HEK293 (cell line): ENCODE measurements at regions not wholly inside any gene's neighbourhood (a gene's known extent, or its start where the extent isn't known, plus 50 kb on each side); places are given as distances from the start of the nearest gene placed in this dataset.

Source experiments
- CTCF ChIP-seq: fragments of 450-650 bp; formaldehyde crosslinking; IDR thresholded peaks from 2 replicates; pipeline ENCODE4 v1.5.1; 2016; ENCODE audit warnings: missing biosample characterization, missing genetic modification characterization
- KLF9 ChIP-seq: fragments of 450-650 bp; formaldehyde crosslinking; IDR thresholded peaks from 2 replicates; pipeline ENCODE4 v1.5.1; 2016; ENCODE audit warnings: missing biosample characterization, missing genetic modification characterization, low read depth
- REPIN1 ChIP-seq: fragments of 450-650 bp; formaldehyde crosslinking; IDR thresholded peaks from 2 replicates; pipeline ENCODE4 v1.5.1; 2017; ENCODE audit warnings: missing biosample characterization, missing genetic modification characterization, low read depth
- ZBTB21 ChIP-seq: fragments of 450-650 bp; formaldehyde crosslinking; IDR thresholded peaks from 2 replicates; pipeline ENCODE4 v1.5.1; 2017; ENCODE audit warnings: missing biosample characterization, missing genetic modification characterization
- ZBTB8A ChIP-seq: fragments of 450-650 bp; formaldehyde crosslinking; IDR thresholded peaks from 2 replicates; pipeline ENCODE4 v1.5.1; 2016; ENCODE audit warnings: missing biosample characterization, missing genetic modification characterization
- ZFP3 ChIP-seq: fragments of 450-650 bp; formaldehyde crosslinking; IDR thresholded peaks from 2 replicates; pipeline ENCODE4 v1.5.1; 2016; ENCODE audit warnings: low read depth, missing biosample characterization, missing genetic modification characterization
- ZNF138 ChIP-seq: fragments of 450-650 bp; formaldehyde crosslinking; IDR thresholded peaks from 2 replicates; pipeline ENCODE4 v1.5.1; 2016; ENCODE audit warnings: missing biosample characterization, missing genetic modification characterization, borderline replicate concordance
- ZNF221 ChIP-seq: fragments of 450-650 bp; formaldehyde crosslinking; IDR thresholded peaks from 2 replicates; pipeline ENCODE4 v1.5.1; 2017; ENCODE audit warnings: missing biosample characterization, missing genetic modification characterization, borderline replicate concordance
- ZNF335 ChIP-seq: fragments of 450-650 bp; formaldehyde crosslinking; conservative IDR thresholded peaks from 2 replicates; pipeline ENCODE4 v1.5.1; 2016; ENCODE audit warnings: missing biosample characterization, missing genetic modification characterization
- TF ChIP-seq, protein P1 (sequence below): fragments of 450-650 bp; formaldehyde crosslinking; IDR thresholded peaks from 2 replicates; pipeline ENCODE4 v1.5.1; 2016; ENCODE audit warnings: missing biosample characterization, missing genetic modification characterization
- TF ChIP-seq, protein P2 (sequence below): IDR thresholded peaks from 2 replicates; pipeline ENCODE4 v1.6.1; 2011; ENCODE audit warnings: mild to moderate bottlenecking, low read depth, low read length, borderline replicate concordance

- TF ChIP-seq ZNF335 (tag by site-specific recombination) (no peak), CTCF (no peak), REPIN1 (tag by site-specific recombination) (no peak), ZBTB21 (no peak), KLF9 (no peak), ZNF138 (tag by site-specific recombination) (no peak), ZNF221 (no peak), ZFP3 (tag by site-specific recombination) (no peak), ZBTB8A (no peak)
- TF ChIP-seq, protein P1, sequence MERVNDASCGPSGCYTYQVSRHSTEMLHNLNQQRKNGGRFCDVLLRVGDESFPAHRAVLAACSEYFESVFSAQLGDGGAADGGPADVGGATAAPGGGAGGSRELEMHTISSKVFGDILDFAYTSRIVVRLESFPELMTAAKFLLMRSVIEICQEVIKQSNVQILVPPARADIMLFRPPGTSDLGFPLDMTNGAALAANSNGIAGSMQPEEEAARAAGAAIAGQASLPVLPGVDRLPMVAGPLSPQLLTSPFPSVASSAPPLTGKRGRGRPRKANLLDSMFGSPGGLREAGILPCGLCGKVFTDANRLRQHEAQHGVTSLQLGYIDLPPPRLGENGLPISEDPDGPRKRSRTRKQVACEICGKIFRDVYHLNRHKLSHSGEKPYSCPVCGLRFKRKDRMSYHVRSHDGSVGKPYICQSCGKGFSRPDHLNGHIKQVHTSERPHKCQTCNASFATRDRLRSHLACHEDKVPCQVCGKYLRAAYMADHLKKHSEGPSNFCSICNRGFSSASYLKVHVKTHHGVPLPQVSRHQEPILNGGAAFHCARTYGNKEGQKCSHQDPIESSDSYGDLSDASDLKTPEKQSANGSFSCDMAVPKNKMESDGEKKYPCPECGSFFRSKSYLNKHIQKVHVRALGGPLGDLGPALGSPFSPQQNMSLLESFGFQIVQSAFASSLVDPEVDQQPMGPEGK (tag by site-specific recombination) = no peak
- TF ChIP-seq, protein P2, sequence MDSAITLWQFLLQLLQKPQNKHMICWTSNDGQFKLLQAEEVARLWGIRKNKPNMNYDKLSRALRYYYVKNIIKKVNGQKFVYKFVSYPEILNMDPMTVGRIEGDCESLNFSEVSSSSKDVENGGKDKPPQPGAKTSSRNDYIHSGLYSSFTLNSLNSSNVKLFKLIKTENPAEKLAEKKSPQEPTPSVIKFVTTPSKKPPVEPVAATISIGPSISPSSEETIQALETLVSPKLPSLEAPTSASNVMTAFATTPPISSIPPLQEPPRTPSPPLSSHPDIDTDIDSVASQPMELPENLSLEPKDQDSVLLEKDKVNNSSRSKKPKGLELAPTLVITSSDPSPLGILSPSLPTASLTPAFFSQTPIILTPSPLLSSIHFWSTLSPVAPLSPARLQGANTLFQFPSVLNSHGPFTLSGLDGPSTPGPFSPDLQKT = no peak
These were observed 566.8 kb upstream of the ZNF804A start for GRCh38 chr2:184031402-184032147.
